Fibroblast of gingiva (primary cell): ENCODE measurements at regions not wholly inside any gene's neighbourhood (a gene's known extent, or its start where the extent isn't known, plus 50 kb on each side); places are given as distances from the start of the nearest gene placed in this dataset.
"Not testable (repeated sequence)": the region's sequence is repeated elsewhere in the genome, so short reads cannot be mapped to it uniquely, and the experiment has no call there.

Experiments used
- DNase-seq: peaks from one replicate; pipeline ENCODE4 v3.0.0-alpha.2; 2011; ENCODE audit warnings: low read depth

DNA sequence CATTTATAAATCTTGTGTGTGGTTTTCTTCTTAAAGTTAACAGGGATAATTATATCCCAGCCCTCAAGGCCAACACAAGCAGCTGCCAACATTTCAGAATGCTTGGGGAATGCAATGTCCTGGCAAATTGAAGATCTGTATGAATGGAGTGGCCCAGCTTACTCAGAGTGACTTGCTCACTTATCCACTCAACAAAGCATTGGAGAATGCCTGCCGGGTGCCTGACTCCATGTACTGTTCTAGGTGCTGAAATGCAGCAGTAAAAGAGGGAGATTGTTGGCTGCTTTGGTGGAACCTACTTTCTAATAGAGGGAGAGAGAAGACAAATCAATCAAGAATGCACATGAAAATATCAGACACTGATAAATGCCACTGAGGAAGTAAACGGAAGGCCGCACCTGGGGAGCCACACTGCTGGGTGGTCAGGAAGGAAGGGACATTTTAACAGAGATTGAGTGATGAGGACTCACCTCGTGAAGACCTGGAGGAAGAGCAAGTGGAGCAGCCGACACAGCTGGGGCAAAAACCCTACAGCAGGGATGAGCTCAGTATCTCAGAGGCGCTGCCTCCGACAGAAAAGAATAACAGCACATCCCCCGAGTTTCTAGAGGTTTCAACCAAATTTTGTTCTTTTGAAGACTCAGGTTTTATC lies 61.2 kb upstream of the VASH1 start:
- no peak for DNase-seq

DNA sequence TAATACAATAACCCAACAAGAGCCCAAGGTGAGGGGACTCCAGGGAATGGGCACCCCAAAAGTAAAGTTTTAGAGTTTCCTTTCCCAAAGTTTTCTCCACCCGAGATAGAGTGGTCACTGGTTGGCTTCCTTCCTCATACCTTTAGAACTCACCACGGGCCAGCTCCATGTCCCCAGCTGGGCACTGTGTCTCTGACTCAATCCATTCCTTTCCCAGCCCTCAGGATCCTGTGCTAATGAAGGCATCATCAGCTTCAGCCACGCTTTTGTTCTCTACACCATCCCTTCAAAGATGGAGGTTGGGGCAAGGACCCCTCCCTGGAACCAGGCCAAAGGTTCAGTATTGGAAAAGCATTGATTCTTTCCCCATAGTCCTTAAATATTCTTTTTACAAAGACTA lies 59.8 kb upstream of the VASH1 start:
- DNase-seq = no peak

DNA sequence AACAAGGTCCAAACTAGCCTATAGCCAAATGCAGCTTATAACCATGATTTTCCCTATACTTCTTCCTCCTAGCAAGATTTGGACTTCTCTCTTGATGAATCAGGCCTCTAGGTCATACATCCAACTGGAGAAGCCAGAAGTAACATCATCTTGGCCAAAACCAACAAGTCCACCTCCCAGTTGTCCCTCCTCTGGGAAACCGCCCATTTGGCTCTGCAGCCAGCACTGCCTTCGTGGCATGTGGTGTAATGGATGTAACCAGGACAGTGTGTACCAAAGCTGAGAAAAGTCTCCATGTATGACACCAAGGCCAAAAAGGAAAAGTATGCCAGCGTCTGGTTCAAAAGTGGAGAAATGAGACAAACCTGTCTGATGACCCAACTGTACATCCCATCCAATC lies 59.3 kb upstream of the VASH1 start:
- DNase-seq = no peak

DNA sequence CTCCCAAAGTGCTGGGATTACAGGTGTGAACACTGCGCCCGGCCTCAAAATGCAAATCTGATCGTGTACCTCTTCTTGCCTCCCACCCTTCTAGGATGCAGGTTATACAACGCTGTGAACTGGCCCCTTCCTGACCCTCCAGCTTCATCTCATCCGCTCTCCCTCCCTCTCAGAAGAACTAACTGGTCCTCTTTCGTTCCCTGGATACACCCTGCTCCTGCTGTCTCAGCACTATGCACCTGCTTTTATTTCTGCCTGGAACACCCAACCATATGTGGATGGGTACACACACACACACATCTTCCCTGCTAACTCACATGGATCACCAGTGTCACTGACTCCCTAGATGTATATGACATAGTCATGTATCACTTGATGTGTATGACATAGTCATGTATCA lies 56.1 kb upstream of the VASH1 start:
- DNase-seq = no peak

DNA sequence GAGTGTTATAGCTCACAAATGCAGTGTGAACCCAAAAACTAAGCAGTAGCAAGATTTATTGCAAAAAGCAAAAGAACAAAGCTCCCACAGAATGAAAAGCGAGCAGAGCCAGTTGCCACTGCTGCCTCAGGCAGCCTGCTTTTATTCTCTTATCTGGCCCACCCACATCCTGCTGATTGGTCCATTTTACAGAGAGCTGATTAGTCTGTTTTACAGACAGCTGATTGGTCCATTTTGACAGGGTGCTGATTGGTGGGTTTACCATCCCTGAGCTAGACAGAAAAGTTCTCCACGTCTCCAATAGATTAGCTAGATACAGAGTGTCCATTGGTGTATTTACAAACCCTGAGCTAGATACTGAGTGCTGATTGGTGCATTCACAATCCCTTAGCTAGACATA lies 55.1 kb upstream of the VASH1 start:
- DNase-seq = not testable (repeated sequence)

DNA sequence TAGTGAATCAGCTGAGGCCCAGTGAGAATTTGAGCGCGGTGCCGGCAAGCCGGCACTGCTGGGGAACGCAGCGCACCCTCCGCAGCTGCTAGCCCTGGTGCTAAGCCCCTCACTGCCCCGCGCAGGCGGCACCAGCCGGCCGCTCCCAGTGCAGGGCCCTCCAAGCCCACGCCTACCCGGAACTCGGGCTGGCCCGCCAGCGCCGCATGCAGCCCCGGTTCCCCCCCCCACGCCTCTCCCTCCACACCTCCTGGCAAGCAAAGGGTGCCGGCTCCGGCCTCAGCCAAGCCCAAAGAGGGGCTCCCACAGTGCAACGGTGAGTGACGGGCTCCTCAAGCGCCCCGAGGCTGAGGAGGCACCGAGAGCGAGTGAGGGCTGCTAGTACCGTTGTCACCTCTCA lies 54.5 kb upstream of the VASH1 start:
- no peak for DNase-seq

DNA sequence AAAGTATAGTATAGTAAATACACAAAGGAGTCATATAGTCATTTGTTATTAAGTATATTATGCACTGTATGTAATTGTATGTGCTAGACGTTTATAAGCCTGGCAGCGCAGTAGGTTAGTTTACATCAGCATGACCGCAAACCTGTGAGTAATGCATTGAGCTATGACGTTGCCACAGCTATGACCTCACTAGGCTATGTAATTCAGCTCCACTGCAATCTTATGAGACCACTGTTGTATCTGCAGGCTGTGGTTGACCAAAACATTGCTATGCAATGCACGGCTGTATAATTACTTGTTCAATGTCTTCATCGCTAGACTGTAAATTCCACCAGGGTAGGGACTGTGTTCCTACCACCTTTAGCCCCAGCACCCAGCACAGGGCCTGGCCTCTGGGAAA lies 53.2 kb upstream of the VASH1 start:
- DNase-seq = no peak

DNA sequence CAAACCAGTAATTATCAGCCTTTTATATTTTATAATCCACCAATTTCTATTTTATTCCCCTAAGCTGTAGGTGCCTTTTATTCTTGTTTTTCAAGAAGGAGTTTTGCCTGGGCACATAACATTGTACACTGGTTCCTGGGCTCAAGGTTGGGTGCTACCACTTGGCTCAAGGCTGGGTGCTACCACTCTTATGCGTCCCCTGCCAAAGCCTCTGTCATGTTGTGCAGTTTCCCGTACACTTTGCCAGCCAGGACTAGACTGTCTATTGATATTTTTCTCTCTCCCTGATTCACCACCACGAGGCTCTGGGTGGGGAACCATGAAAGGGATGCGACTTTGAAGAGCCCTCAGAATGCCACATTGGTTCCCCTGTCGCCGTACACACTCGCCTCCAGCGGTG lies 52.5 kb upstream of the VASH1 start:
- no peak for DNase-seq

DNA sequence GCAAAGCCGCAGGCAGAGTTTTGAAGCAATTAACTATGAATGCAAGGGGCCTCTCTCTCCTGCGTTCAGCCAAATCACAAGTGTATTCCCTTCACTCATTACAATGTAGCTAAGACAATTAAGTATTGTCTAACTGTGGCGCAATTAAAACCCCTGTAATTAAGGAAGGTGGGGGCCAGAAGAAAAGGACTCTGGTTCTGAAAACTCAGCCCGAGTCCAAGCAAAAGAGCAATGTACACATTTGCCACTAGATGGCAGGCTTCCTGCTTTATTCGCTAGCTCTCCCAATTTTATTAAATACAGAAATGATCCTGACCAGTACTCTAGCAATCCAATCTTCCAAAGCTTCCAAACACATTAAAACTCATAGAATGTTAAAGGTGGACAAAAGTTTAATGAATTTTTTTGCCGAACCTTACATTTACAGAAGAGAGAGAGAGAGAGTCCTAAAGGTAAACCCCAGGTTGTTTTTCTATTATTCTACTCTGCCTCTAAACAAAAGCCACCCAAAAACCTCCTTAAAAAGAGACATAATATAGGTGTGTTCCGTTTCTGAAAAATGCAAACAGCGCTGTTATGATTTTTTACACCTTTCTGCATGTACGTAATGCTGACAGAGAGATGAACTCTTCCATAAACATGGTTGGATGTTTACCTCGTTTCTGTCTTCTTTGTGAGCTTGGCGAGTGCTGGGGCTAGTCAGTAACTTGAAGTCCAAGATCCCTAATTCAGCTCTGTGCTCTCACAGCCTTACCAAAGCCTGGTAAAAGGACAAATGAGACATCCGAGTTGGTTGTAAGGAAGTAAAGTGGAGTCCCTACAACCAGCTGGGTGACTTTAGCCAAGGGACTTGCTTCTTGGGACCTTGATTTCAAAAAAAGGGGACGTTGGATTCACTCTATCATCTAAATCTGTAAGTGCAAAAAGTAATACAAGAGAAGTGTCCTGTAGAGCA lies 50.9 kb upstream of the VASH1 start:
- peak; percentile 16 for DNase-seq
